IMR-90 (cell line): ENCODE measurements at regions not wholly inside any gene's neighbourhood (a gene's known extent, or its start where the extent isn't known, plus 50 kb on each side); places are given as distances from the start of the nearest gene placed in this dataset.

ENCODE experiments used
- BHLHE40 ChIP-seq: fragments of 150-350 bp; IDR thresholded peaks from 2 replicates; pipeline ENCODE4 v1.6.1; 2016; ENCODE audit warnings: mild to moderate bottlenecking, low read depth, low read length
- CEBPB ChIP-seq: IDR thresholded peaks from 2 replicates; pipeline ENCODE4 v1.6.1; 2012; ENCODE audit warnings: low read depth, low read length, improper control_type of control experiment
- CHD1 ChIP-seq: IDR thresholded peaks from 2 replicates; pipeline ENCODE4 v1.6.1; 2012; ENCODE audit warnings: low read depth, low read length, improper control_type of control experiment
- CTCF ChIP-seq: conservative IDR thresholded peaks from 2 replicates; pipeline ENCODE4 v1.5.1; 2012; ENCODE audit warnings: mild to moderate bottlenecking, low read depth, low read length, improper control_type of control experiment
- FOS ChIP-seq: fragments of 150-350 bp; IDR thresholded peaks from 2 replicates; pipeline ENCODE4 v1.6.1; 2016; ENCODE audit warnings: low read depth, low read length
- MAFK ChIP-seq: IDR thresholded peaks from 2 replicates; pipeline ENCODE4 v1.6.1; 2012; ENCODE audit warnings: low read depth, low read length, improper control_type of control experiment
- MXI1 ChIP-seq: IDR thresholded peaks from 2 replicates; pipeline ENCODE4 v1.6.1; 2012; ENCODE audit warnings: low read depth, mild to moderate bottlenecking, low read length, moderate library complexity, borderline replicate concordance
- NFE2L2 ChIP-seq: fragments of 150-350 bp; IDR thresholded peaks from 2 replicates; pipeline ENCODE4 v1.6.1; 2016; ENCODE audit warnings: low read depth, mild to moderate bottlenecking, low read length
- POLR2A ChIP-seq: IDR thresholded peaks from 2 replicates; pipeline ENCODE4 v1.6.1; 2012; ENCODE audit warnings: mild to moderate bottlenecking, low read depth, low read length
- RAD21 ChIP-seq: IDR thresholded peaks from 2 replicates; pipeline ENCODE4 v1.6.1; 2012; ENCODE audit warnings: low read length, improper control_type of control experiment
- RCOR1 ChIP-seq: IDR thresholded peaks from 2 replicates; pipeline ENCODE4 v1.6.1; 2012; ENCODE audit warnings: mild to moderate bottlenecking, low read length, improper control_type of control experiment; ENCODE audit not compliant: insufficient replicate concordance
- RFX5 ChIP-seq: IDR thresholded peaks from 2 replicates; pipeline ENCODE4 v1.8.0; 2012; ENCODE audit warnings: low read depth, mild to moderate bottlenecking, low read length, moderate library complexity
- SMC3 ChIP-seq: fragments of 150-350 bp; IDR thresholded peaks from 2 replicates; pipeline ENCODE4 v1.6.1; 2016; ENCODE audit warnings: low read depth, mild to moderate bottlenecking, antibody characterized with exemption, low read length, moderate library complexity
- USF2 ChIP-seq: fragments of 150-350 bp; IDR thresholded peaks from 2 replicates; pipeline ENCODE4 v1.6.1; 2017; ENCODE audit warnings: mild to moderate bottlenecking, antibody characterized with exemption, low read length, low read depth

GRCh38 chr17:22506861-22507260, 814.5 kb downstream of the KCNJ18 start:
- TF ChIP-seq SMC3 (no peak), CTCF (no peak), RAD21 (no peak), POLR2A (no peak), RFX5 (no peak), USF2 (no peak), CHD1 (no peak), RCOR1 (no peak), MAFK (no peak), FOS (no peak), CEBPB (no peak), MXI1 (no peak), BHLHE40 (no peak), NFE2L2 (no peak)
